ENCODE measurements at regions not wholly inside any gene's neighbourhood (a gene's known extent, or its start where the extent isn't known, plus 50 kb on each side); places are given as distances from the start of the nearest gene placed in this dataset.

- Mint-ChIP-seq H3K4me3 (ENCODE audit: unreplicated experiment) (no peak overlapping the region), H3K4me1 (ENCODE audit: low read depth, unreplicated experiment) (no peaks in the 10 kb centered on the region), H3K27ac (ENCODE audit: unreplicated experiment) (no peak overlapping the region), H3K9me3 (ENCODE audit: unreplicated experiment) (no peaks in the 10 kb centered on the region), H3K27me3 (ENCODE audit: low read depth, unreplicated experiment) (no peaks in the 10 kb centered on the region), H3K36me3 (ENCODE audit: low read depth, unreplicated experiment) (no peaks in the 10 kb centered on the region)
- Histone ChIP-seq H3K4me3 (ENCODE audit: insufficient read depth, low read depth, low read length) (no peak overlapping the region), H3K36me3 (ENCODE audit: insufficient read depth, low read length) (no peaks in the 10 kb centered on the region), H3K4me2 (ENCODE audit: low read length) (no peak overlapping the region), H2AFZ (ENCODE audit: low read depth, low read length) (no peak overlapping the region), H3K79me2 (ENCODE audit: insufficient read depth, low read length) (no peaks in the 10 kb centered on the region), H4K20me1 (ENCODE audit: insufficient read depth, low read length) (no peaks in the 10 kb centered on the region), H3K4me1 (ENCODE audit: insufficient read depth, low read length) (no peaks in the 10 kb centered on the region), H3K27me3 (ENCODE audit: insufficient read depth, low read length) (no peaks in the 10 kb centered on the region), H3K9me3 (ENCODE audit: insufficient read depth, low read depth, low read length) (no peaks in the 10 kb centered on the region), H3K9ac (ENCODE audit: low read length) (no peak overlapping the region), H3K27ac (ENCODE audit: low read depth, low read length) (no peak overlapping the region)
- FAIRE-seq (no peak), DNase-seq (ENCODE audit: low read depth) (no peak)
- TF ChIP-seq CTCF (IDR thresholded peaks at IDR 0.05; ENCODE audit: insufficient read depth, low read depth, low read length), result no peak
- no peak for TF ChIP-seq EZH2 (IDR thresholded peaks at IDR 0.05; ENCODE audit: insufficient read depth, low read length)
Measured at GRCh38 chrX:96311366-96311765, 373.3 kb upstream of the DIAPH2 start.

GRCh38 chrX:96314985-96315384 is 369.7 kb upstream of the DIAPH2 start:
- H2AFZ ChIP-seq (ENCODE audit: low read depth, low read length), result no peak overlapping the region
- no peaks in the 10 kb centered on the region for H4K20me1 ChIP-seq (ENCODE audit: insufficient read depth, low read length)
- no peaks in the 10 kb centered on the region for H3K4me1 ChIP-seq (ENCODE audit: insufficient read depth, low read length)
- Mint-ChIP-seq H3K27me3 (ENCODE audit: low read depth, unreplicated experiment) (no peaks in the 10 kb centered on the region), H3K4me3 (ENCODE audit: unreplicated experiment) (no peak overlapping the region), H3K36me3 (ENCODE audit: low read depth, unreplicated experiment) (no peaks in the 10 kb centered on the region), H3K9me3 (ENCODE audit: unreplicated experiment) (peaks cover under 1% of the 10 kb centered on the region), H3K27ac (ENCODE audit: unreplicated experiment) (no peak overlapping the region), H3K4me1 (ENCODE audit: low read depth, unreplicated experiment) (no peaks in the 10 kb centered on the region)
- H3K9ac ChIP-seq (ENCODE audit: low read length), result no peak overlapping the region
- H3K27ac ChIP-seq (ENCODE audit: low read depth, low read length), result no peak overlapping the region
- TF ChIP-seq EZH2 (IDR thresholded peaks at IDR 0.05; ENCODE audit: insufficient read depth, low read length), result no peak
- TF ChIP-seq CTCF (IDR thresholded peaks at IDR 0.05; ENCODE audit: insufficient read depth, low read depth, low read length), result no peak
- DNase-seq (ENCODE audit: low read depth) (peak; percentile 4), FAIRE-seq (no peak)
- H3K79me2 ChIP-seq (ENCODE audit: insufficient read depth, low read length), result no peaks in the 10 kb centered on the region
- no peak overlapping the region for H3K4me2 ChIP-seq (ENCODE audit: low read length)
- no peak overlapping the region for H3K4me3 ChIP-seq (ENCODE audit: insufficient read depth, low read depth, low read length)
- H3K9me3 ChIP-seq (ENCODE audit: insufficient read depth, low read depth, low read length), result no peaks in the 10 kb centered on the region
- H3K36me3 ChIP-seq (ENCODE audit: insufficient read depth, low read length), result no peaks in the 10 kb centered on the region
- H3K27me3 ChIP-seq (ENCODE audit: insufficient read depth, low read length), result no peaks in the 10 kb centered on the region

- H3K9ac ChIP-seq (ENCODE audit: low read length), result no peak overlapping the region
- H3K79me2 ChIP-seq (ENCODE audit: insufficient read depth, low read length), result no peaks in the 10 kb centered on the region
- Mint-ChIP-seq H3K27me3 (ENCODE audit: low read depth, unreplicated experiment) (no peaks in the 10 kb centered on the region), H3K9me3 (ENCODE audit: unreplicated experiment) (no peaks in the 10 kb centered on the region), H3K27ac (ENCODE audit: unreplicated experiment) (no peak overlapping the region), H3K36me3 (ENCODE audit: low read depth, unreplicated experiment) (no peaks in the 10 kb centered on the region), H3K4me3 (ENCODE audit: unreplicated experiment) (no peak overlapping the region), H3K4me1 (ENCODE audit: low read depth, unreplicated experiment) (no peaks in the 10 kb centered on the region)
- no peaks in the 10 kb centered on the region for H3K36me3 ChIP-seq (ENCODE audit: insufficient read depth, low read length)
- TF ChIP-seq CTCF (IDR thresholded peaks at IDR 0.05; ENCODE audit: insufficient read depth, low read depth, low read length) (no peak), EZH2 (IDR thresholded peaks at IDR 0.05; ENCODE audit: insufficient read depth, low read length) (no peak)
- FAIRE-seq (peak; percentile 85), DNase-seq (ENCODE audit: low read depth) (no peak)
- H3K4me2 ChIP-seq (ENCODE audit: low read length), result no peak overlapping the region
- H3K27me3 ChIP-seq (ENCODE audit: insufficient read depth, low read length), result no peaks in the 10 kb centered on the region
- no peaks in the 10 kb centered on the region for H4K20me1 ChIP-seq (ENCODE audit: insufficient read depth, low read length)
- no peaks in the 10 kb centered on the region for H3K9me3 ChIP-seq (ENCODE audit: insufficient read depth, low read depth, low read length)
- no peak overlapping the region for H3K4me3 ChIP-seq (ENCODE audit: insufficient read depth, low read depth, low read length)
- H3K4me1 ChIP-seq (ENCODE audit: insufficient read depth, low read length), result no peaks in the 10 kb centered on the region
- no peak overlapping the region for H2AFZ ChIP-seq (ENCODE audit: low read depth, low read length)
- H3K27ac ChIP-seq (ENCODE audit: low read depth, low read length), result no peak overlapping the region
Measured at GRCh38 chrX:96361844-96362243, 322.8 kb upstream of the DIAPH2 start.

All from astrocyte (in vitro differentiated cells and primary cell).